ENCODE measurements at regions not wholly inside any gene's neighbourhood (a gene's known extent, or its start where the extent isn't known, plus 50 kb on each side); places are given as distances from the start of the nearest gene placed in this dataset.

GRCh38 chr13:72650051-72650700, 77.3 kb downstream of the MZT1 start:
- TF ChIP-seq TAF1 (IDR thresholded peaks at IDR 0.05; ENCODE audit: borderline replicate concordance, low read depth, low read length) (no peak), POLR2A (IDR thresholded peaks at IDR 0.05; ENCODE audit: low read depth, low read length) (no peak)
